ENCODE measurements at regions not wholly inside any gene's neighbourhood (a gene's known extent, or its start where the extent isn't known, plus 50 kb on each side); places are given as distances from the start of the nearest gene placed in this dataset.

GRCh38 chr14:51307551-51307950 is 67.5 kb downstream of the TMX1 start:
- DNase-seq (ENCODE audit: low read depth in 2 of 2): no peak

- no peak for DNase-seq (ENCODE audit: low read depth in 2 of 2)
These were observed 68.8 kb downstream of the TMX1 start for GRCh38 chr14:51308866-51309265.

GRCh38 chr14:51310505-51310944 is 70.5 kb downstream of the TMX1 start:
- DNase-seq (ENCODE audit: low read depth in 2 of 2): no peak

- no peak for DNase-seq (ENCODE audit: low read depth in 2 of 2)
These were observed 74.4 kb downstream of the TMX1 start for GRCh38 chr14:51314321-51315015.

GRCh38 chr14:51317373-51317772 is 77.3 kb downstream of the TMX1 start:
- DNase-seq (ENCODE audit: low read depth in 2 of 2): no peak

GRCh38 chr14:51318813-51319597 is 79.0 kb downstream of the TMX1 start:
- no peak for DNase-seq (ENCODE audit: low read depth in 2 of 2)

- DNase-seq (ENCODE audit: low read depth in 2 of 2): no peak
These were observed 81.0 kb downstream of the TMX1 start for GRCh38 chr14:51321036-51321435.

GRCh38 chr14:51323492-51323891 is 83.4 kb downstream of the TMX1 start:
- no peak for DNase-seq (ENCODE audit: low read depth in 2 of 2)

GRCh38 chr14:51327376-51327775 is 87.3 kb downstream of the TMX1 start:
- no peak for DNase-seq (ENCODE audit: low read depth in 2 of 2)

- DNase-seq (ENCODE audit: low read depth in 2 of 2): no peak
These were observed 88.2 kb downstream of the TMX1 start for GRCh38 chr14:51328064-51328771.

GRCh38 chr14:51328772-51329353 is 88.8 kb downstream of the TMX1 start:
- no peak for DNase-seq (ENCODE audit: low read depth in 2 of 2)

- DNase-seq (ENCODE audit: low read depth in 2 of 2): no peak
These were observed 91.7 kb downstream of the TMX1 start for GRCh38 chr14:51331486-51332367.

GRCh38 chr14:51333299-51333698 is 93.3 kb downstream of the TMX1 start:
- DNase-seq (ENCODE audit: low read depth in 2 of 2): no peak

- no peak for DNase-seq (ENCODE audit: low read depth in 2 of 2)
These were observed 94.0 kb downstream of the TMX1 start for GRCh38 chr14:51333901-51334521.

- no peak for DNase-seq (ENCODE audit: low read depth in 2 of 2)
These were observed 94.5 kb downstream of the TMX1 start for GRCh38 chr14:51334566-51334965.

- DNase-seq (ENCODE audit: low read depth in 2 of 2): no peak
These were observed 95.5 kb downstream of the TMX1 start for GRCh38 chr14:51335531-51335930.

GRCh38 chr14:51335961-51336723 is 96.1 kb downstream of the TMX1 start:
- no peak for DNase-seq (ENCODE audit: low read depth in 2 of 2)

GRCh38 chr14:51336734-51337133 is 96.7 kb downstream of the TMX1 start:
- DNase-seq (ENCODE audit: low read depth in 2 of 2): no peak

GRCh38 chr14:51337520-51337919 is 97.5 kb downstream of the TMX1 start:
- no peak for DNase-seq (ENCODE audit: low read depth in 2 of 2)

- no peak for DNase-seq (ENCODE audit: low read depth in 2 of 2)
These were observed 101.3 kb downstream of the TMX1 start for GRCh38 chr14:51341338-51341737.
